HCT116 (cell line): ENCODE measurements at regions not wholly inside any gene's neighbourhood (a gene's known extent, or its start where the extent isn't known, plus 50 kb on each side); places are given as distances from the start of the nearest gene placed in this dataset.

ENCODE experiments used
- ATAC-seq: fragments of 200-7000 bp; cut with Tn5 transposase; 2 replicates; pipeline ENCODE4 v1.9.1; 2020; ENCODE audit warnings: mild to moderate bottlenecking, moderate library complexity
- BruUV-seq: library from RNA; stranded (reverse); fragments of 400-500 nt; replicated peaks from 2 replicates; lab custom pipeline; 2021; lab: Mats Ljungman, UMichigan
- CTCF ChIA-PET: fragments of 300-600 bp; sonication (Branson Sonifier 250); formaldehyde crosslinking; loops from one replicate; lab custom pipeline; 2021; ENCODE audit warnings: antibody characterized with exemption; lab: Charles Lee
- POLR2A ChIA-PET: fragments of 300-600, 350-600 bp; sonication (Branson Sonifier 250); formaldehyde crosslinking; loops from one replicate; lab custom pipeline; 2021; ENCODE audit warnings: antibody characterized with exemption; lab: Charles Lee
- RAD21 ChIA-PET, 2 experiments: fragments of 300-600 bp; sonication (Branson Sonifier 250); formaldehyde crosslinking; loops; one replicate each; lab custom pipeline; 2023; ENCODE audit warnings: low total read pairs in 2 of 2; ENCODE audit not compliant: uncharacterized antibody in 2 of 2, unreplicated experiment in 2 of 2, low non-redundant PET in 1 of 2; lab: Charles Lee
- DNase-seq: peaks from one replicate; pipeline ENCODE4 v3.0.0-alpha.2; 2010; ENCODE audit warnings: low read depth, low spot score
- H2AFZ ChIP-seq: fragments of 200-600 bp; shearing (Covaris generic), sonication (generic); 2 replicates; pipeline ENCODE4 v1.6.1; 2017; ENCODE audit warnings: low read depth, mixed run types, mixed read lengths, antibody characterized with exemption, low read length; ENCODE audit not compliant: poor library complexity, severe bottlenecking
- H3K27ac ChIP-seq: 2 replicates; pipeline ENCODE4 v1.5.1; 2012; ENCODE audit warnings: low read depth, low read length
- H3K27me3 ChIP-seq: fragments of 200-600 bp; sonication (generic); 2 replicates; pipeline ENCODE4 v1.6.1; 2016; ENCODE audit warnings: mixed run types, low read length, mixed read lengths; ENCODE audit not compliant: insufficient read depth
- H3K36me3 ChIP-seq, 2 experiments: fragments of 200-500 bp in 1 of 2; fragments of 200-600 bp in 1 of 2; sonication (Bioruptor generic) in 1 of 2; sonication (generic) in 1 of 2; 2 replicates each; pipeline versions ENCODE4 v1.5.1 to v1.6.1; 2014 to 2016; ENCODE audit warnings: low read length in 2 of 2, inconsistent platforms in 1 of 2, mixed read lengths in 1 of 2, mixed run types in 1 of 2; ENCODE audit not compliant: insufficient read depth in 2 of 2, control insufficient read depth in 1 of 2
- H3K4me1 ChIP-seq, 2 experiments: fragments of 200-600 bp in 1 of 2; sonication (generic) in 1 of 2; 2 replicates each; pipeline versions ENCODE4 v1.5.1 to v1.6.1; 2012 to 2017; ENCODE audit warnings: low read length in 2 of 2, inconsistent platforms in 1 of 2, mild to moderate bottlenecking in 1 of 2, mixed read lengths in 1 of 2, mixed run types in 1 of 2, moderate library complexity in 1 of 2; ENCODE audit not compliant: insufficient read depth in 2 of 2, control insufficient read depth in 1 of 2
- H3K4me2 ChIP-seq: fragments of 200-600 bp; sonication (generic); 2 replicates; pipeline ENCODE4 v1.6.1; 2017; ENCODE audit warnings: mixed run types, low read length, mixed read lengths
- H3K4me3 ChIP-seq, 2 experiments: fragments of 200-600 bp in 1 of 2; sonication (generic) in 1 of 2; replicated peaks in 1 of 2; 2 replicates each; pipeline ENCODE4 v1.5.1; 2011 to 2016; ENCODE audit warnings: low read length in 2 of 2, control low read depth in 1 of 2, low read depth in 1 of 2, mild to moderate bottlenecking in 1 of 2, mixed read lengths in 1 of 2, mixed run types in 1 of 2
- H3K79me2 ChIP-seq: fragments of 200-600 bp; sonication (generic); 2 replicates; pipeline ENCODE4 v1.6.1; 2017; ENCODE audit warnings: mild to moderate bottlenecking, mixed run types, low read length, moderate library complexity, mixed read lengths; ENCODE audit not compliant: insufficient read depth
- H3K9ac ChIP-seq: fragments of 200-600 bp; sonication (generic); 2 replicates; pipeline ENCODE4 v1.6.1; 2016; ENCODE audit warnings: low read length, mixed read lengths
- H3K9me2 ChIP-seq: fragments of 200-600 bp; sonication (generic), shearing (Covaris generic); 2 replicates; pipeline ENCODE4 v1.6.1; 2017; ENCODE audit warnings: mixed run types, mild to moderate bottlenecking, moderate library complexity; ENCODE audit not compliant: insufficient read depth
- H3K9me3 ChIP-seq, 2 experiments: fragments of 200-500 bp in 1 of 2; fragments of 200-600 bp in 1 of 2; sonication (Bioruptor generic) in 1 of 2; sonication (generic) in 1 of 2; 2 replicates each; pipeline ENCODE4 v1.6.1; 2014 to 2017; ENCODE audit warnings: low read length in 2 of 2, mixed read lengths in 2 of 2, inconsistent platforms in 1 of 2, low read depth in 1 of 2, mild to moderate bottlenecking in 1 of 2, mixed run types in 1 of 2, moderate library complexity in 1 of 2; ENCODE audit not compliant: control insufficient read depth in 1 of 2, insufficient read depth in 1 of 2
- H4K20me1 ChIP-seq: fragments of 200-600 bp; sonication (generic), shearing (Covaris generic); 2 replicates; pipeline ENCODE4 v1.6.1; 2017; ENCODE audit warnings: mixed run types, mild to moderate bottlenecking, moderate library complexity; ENCODE audit not compliant: insufficient read depth
- ATF3 ChIP-seq: IDR thresholded peaks from 2 replicates; pipeline ENCODE4 v1.6.1; 2012
- CTCF ChIP-seq, 3 experiments: fragments of 200-600 bp in 1 of 3; sonication (generic) in 1 of 3; IDR thresholded peaks in 2 of 3; conservative IDR thresholded peaks in 1 of 3; 2 replicates each; pipeline ENCODE4 v1.5.1; 2012 to 2017; ENCODE audit warnings: low read depth in 2 of 3, low read length in 2 of 3, antibody characterized with exemption in 1 of 3, borderline replicate concordance in 1 of 3, control low read depth in 1 of 3, mild to moderate bottlenecking in 1 of 3, mixed read lengths in 1 of 3, mixed run types in 1 of 3, moderate library complexity in 1 of 3; ENCODE audit not compliant: insufficient read depth in 1 of 3
- ELF1 ChIP-seq: IDR thresholded peaks from 2 replicates; pipeline ENCODE4 v1.6.1; 2012; ENCODE audit warnings: low read depth, borderline replicate concordance
- EZH2 ChIP-seq: fragments of 200-600 bp; sonication (generic); IDR thresholded peaks from 2 replicates; pipeline ENCODE4 v1.6.1; 2017; ENCODE audit warnings: antibody characterized with exemption, mixed run types
- EZH2phosphoT487 ChIP-seq: fragments of 200-600 bp; IDR thresholded peaks from 2 replicates; pipeline ENCODE4 v1.6.1; 2018; ENCODE audit warnings: antibody characterized with exemption, borderline replicate concordance
- FOSL1 ChIP-seq: IDR thresholded peaks from 2 replicates; pipeline ENCODE4 v1.6.1; 2012; ENCODE audit warnings: low read depth
- JUND ChIP-seq: IDR thresholded peaks from 2 replicates; pipeline ENCODE4 v1.6.1; 2012
- MAX ChIP-seq: IDR thresholded peaks from 2 replicates; pipeline ENCODE4 v1.6.1; 2012
- POLR2A ChIP-seq: IDR thresholded peaks from 2 replicates; pipeline ENCODE4 v1.7.0; 2011; ENCODE audit warnings: borderline replicate concordance; ENCODE audit not compliant: insufficient read depth, insufficient read length; ENCODE audit errors: extremely low read depth
- RAD21 ChIP-seq: IDR thresholded peaks from 2 replicates; pipeline ENCODE4 v1.6.1; 2012; ENCODE audit warnings: low read depth, mild to moderate bottlenecking
- REST ChIP-seq: IDR thresholded peaks from 2 replicates; pipeline ENCODE4 v1.6.1; 2012; ENCODE audit warnings: low read depth
- SIN3A ChIP-seq: IDR thresholded peaks from 2 replicates; pipeline ENCODE4 v1.6.1; 2012; ENCODE audit warnings: low read depth
- SRF ChIP-seq: IDR thresholded peaks from 2 replicates; pipeline ENCODE4 v1.6.1; 2012; ENCODE audit warnings: low read depth
- TCF7L2 ChIP-seq: IDR thresholded peaks from 2 replicates; pipeline ENCODE4 v1.7.0; 2011; ENCODE audit warnings: borderline replicate concordance, inconsistent platforms; ENCODE audit not compliant: insufficient read depth, insufficient read length; ENCODE audit errors: extremely low read depth
- YY1 ChIP-seq: IDR thresholded peaks from 2 replicates; pipeline ENCODE4 v1.6.1; 2011; ENCODE audit warnings: low read length, low read depth, moderate library complexity, mild to moderate bottlenecking; ENCODE audit not compliant: insufficient replicate concordance; ENCODE audit errors: extremely low read depth
- ZBTB33 ChIP-seq: IDR thresholded peaks from 2 replicates; pipeline ENCODE4 v1.6.1; 2011; ENCODE audit warnings: mild to moderate bottlenecking, low read length, moderate library complexity; ENCODE audit not compliant: insufficient replicate concordance; ENCODE audit errors: extremely low read depth
- intact Hi-C: fragments of 100-400 bp; cut with micrococcal nuclease; formaldehyde crosslinking; loops from 2 replicates; pipeline ENCODE4 v1.10.0; 2022

GRCh38 chr3:186472456-186473008, 71.6 kb downstream of the CRYGS start:
- ATAC-seq (no peak), DNase-seq (no peak)
- Histone ChIP-seq H3K9me2 (no peaks in the 10 kb centered on the region), H3K36me3 (no peaks in the 10 kb centered on the region), H3K4me2 (no peak overlapping the region), H3K4me1 (no peaks in the 10 kb centered on the region), H3K79me2 (no peaks in the 10 kb centered on the region), H2AFZ (no peak overlapping the region), H3K27ac (no peak overlapping the region), H4K20me1 (no peaks in the 10 kb centered on the region), H3K9me3 (no peaks in the 10 kb centered on the region), H3K27me3 (peaks cover 5% of the 10 kb centered on the region; the same call in 1 of the 2 replicates), H3K9ac (no peak overlapping the region), H3K4me3 (no peak overlapping the region)
- intact Hi-C loops: no loop called here
- no TSS peak for BruUV-seq
- ChIA-PET RAD21 (no interaction called here), POLR2A (no interaction called here), CTCF (no interaction called here)
- no peak for TF ChIP-seq POLR2A
- TF ChIP-seq RAD21: no peak
- no peak for TF ChIP-seq EZH2phosphoT487
- TF ChIP-seq ZBTB33: no peak
- TF ChIP-seq CTCF (IDR thresholded peaks at IDR 0.05 in 2 of 3, conservative IDR thresholded peaks at IDR 0.05 in 1 of 3; ENCODE audit: borderline replicate concordance in 1 of 3, insufficient read depth in 1 of 3, low read depth in 2 of 3, low read length in 2 of 3): no peak
- TF ChIP-seq EZH2: no peak
- no peak for TF ChIP-seq YY1
- no peak for TF ChIP-seq JUND
- TF ChIP-seq SIN3A: no peak
- TF ChIP-seq ATF3: no peak
- no peak for TF ChIP-seq MAX
- TF ChIP-seq TCF7L2: no peak
- TF ChIP-seq ELF1: no peak
- no peak for TF ChIP-seq REST
- no peak for TF ChIP-seq SRF
- TF ChIP-seq FOSL1: no peak
